ENCODE measurements at regions not wholly inside any gene's neighbourhood (a gene's known extent, or its start where the extent isn't known, plus 50 kb on each side); places are given as distances from the start of the nearest gene placed in this dataset.

DNA sequence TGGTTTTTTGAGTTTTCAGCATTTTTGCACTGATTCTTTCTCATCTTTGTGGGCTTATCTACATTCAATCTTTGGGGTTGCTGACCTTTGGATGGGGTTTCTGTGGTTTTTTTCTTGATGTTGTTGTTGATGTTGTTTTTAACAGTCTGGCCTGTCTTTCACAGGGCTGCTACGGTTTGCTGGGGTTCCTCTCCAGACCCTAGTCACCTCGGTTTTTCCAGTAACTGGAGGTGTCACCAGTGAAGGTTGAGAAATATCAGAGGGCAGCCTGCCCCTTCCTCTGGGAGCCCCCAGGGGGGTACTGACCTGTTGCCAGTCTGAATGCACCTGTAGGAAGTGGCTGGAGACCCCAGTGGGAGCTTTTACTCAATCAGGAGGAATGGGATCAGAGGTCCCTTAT lies 365.4 kb downstream of the JRKL start:
- TF ChIP-seq, protein P1, sequence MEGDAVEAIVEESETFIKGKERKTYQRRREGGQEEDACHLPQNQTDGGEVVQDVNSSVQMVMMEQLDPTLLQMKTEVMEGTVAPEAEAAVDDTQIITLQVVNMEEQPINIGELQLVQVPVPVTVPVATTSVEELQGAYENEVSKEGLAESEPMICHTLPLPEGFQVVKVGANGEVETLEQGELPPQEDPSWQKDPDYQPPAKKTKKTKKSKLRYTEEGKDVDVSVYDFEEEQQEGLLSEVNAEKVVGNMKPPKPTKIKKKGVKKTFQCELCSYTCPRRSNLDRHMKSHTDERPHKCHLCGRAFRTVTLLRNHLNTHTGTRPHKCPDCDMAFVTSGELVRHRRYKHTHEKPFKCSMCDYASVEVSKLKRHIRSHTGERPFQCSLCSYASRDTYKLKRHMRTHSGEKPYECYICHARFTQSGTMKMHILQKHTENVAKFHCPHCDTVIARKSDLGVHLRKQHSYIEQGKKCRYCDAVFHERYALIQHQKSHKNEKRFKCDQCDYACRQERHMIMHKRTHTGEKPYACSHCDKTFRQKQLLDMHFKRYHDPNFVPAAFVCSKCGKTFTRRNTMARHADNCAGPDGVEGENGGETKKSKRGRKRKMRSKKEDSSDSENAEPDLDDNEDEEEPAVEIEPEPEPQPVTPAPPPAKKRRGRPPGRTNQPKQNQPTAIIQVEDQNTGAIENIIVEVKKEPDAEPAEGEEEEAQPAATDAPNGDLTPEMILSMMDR (IDR thresholded peaks at IDR 0.05), result no peak
- no peak for TF ChIP-seq POLR2AphosphoS5 (IDR thresholded peaks at IDR 0.05)

Measured in breast epithelium (tissue), 3 donors.